SHP77 (cell line): ENCODE measurements at regions not wholly inside any gene's neighbourhood (a gene's known extent, or its start where the extent isn't known, plus 50 kb on each side); places are given as distances from the start of the nearest gene placed in this dataset.
"Not testable (repeated sequence)": the region's sequence is repeated elsewhere in the genome, so short reads cannot be mapped to it uniquely, and the experiment has no call there.

Experiments used
- DNase-seq, 2 experiments: peaks; one replicate each; lab custom pipeline; 2025; lab: John Stamatoyannopoulos, UW

DNA sequence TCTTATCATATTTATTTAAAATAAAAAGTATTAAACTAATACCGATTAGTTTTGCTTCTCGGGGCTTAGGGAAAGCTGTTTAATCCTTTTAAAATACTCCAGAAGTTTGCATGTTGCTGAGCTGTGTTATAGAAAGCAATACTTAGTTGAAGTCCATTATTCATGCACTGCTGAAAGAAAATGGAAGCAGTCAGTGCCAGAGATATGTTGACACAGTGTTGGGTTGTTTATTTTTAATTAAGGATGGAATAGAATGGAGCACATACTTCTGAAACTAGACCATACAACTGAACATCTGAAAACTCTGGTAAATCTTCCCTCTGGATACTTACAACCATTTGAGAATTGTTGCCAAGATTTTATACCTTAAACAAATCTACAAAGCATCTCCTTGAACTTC, 282.7 kb upstream of the CCDC179 start:
- DNase-seq: peak in 1 of 2 experiments; percentile 2

GRCh38 chr11:23151819-23152218, 291.5 kb upstream of the CCDC179 start:
- no peak for DNase-seq

DNA sequence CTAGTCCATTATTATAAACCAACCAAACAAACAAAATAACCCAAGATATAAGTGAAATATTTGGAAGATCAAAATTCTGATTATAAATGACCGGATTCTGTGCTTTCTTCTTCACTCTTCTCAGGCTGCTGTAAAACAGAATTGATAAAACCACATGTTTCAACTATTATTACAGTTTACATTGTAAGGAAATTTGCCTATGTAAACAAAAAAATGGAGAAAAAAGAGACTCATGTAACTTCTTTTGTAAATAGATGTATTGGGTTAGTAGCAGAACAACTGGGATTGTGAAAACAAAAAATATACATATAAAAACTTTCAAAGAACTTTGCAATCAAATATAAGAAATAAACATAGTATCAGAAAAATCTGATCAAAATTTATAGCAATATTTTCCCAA, 295.2 kb upstream of the CCDC179 start:
- DNase-seq: no peak

DNA sequence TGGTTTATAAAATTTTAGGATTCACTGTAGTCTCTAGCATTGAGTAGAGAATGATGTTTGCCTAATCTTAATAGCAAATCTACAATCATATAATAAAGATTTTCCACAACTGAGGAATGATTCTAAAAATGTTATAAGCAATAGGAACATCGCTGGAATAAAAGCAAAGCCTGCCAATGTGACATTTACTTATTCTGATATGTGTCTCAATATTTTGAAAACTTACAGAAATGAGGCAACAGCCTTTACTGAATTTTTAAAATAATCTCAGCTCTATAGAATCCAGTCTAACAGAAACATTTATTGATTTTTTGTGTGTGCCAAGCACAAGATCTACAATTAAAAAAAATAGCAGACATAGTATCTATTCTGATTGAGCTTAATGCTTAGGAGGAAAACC, 303.7 kb upstream of the CCDC179 start:
- DNase-seq: no peak

DNA sequence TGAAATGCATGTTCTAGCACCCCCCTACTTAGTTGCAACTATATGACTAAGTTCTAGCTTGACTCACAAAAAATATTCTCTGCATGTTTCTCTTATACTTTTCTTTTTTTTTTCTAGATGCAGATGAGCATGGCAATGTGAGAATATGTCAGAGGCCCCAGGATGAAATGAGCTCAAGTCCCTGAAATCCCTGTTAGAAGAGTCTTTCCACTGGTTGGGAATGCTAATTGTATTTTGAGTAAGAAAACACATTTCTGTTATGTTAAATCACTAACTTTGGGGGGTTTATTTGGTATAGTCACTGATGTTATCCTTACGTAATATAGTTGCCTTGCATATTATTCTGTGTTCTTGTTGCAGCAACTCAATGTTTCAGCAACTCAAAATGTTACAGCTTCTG, 306.1 kb upstream of the CCDC179 start:
- no peak for DNase-seq

DNA sequence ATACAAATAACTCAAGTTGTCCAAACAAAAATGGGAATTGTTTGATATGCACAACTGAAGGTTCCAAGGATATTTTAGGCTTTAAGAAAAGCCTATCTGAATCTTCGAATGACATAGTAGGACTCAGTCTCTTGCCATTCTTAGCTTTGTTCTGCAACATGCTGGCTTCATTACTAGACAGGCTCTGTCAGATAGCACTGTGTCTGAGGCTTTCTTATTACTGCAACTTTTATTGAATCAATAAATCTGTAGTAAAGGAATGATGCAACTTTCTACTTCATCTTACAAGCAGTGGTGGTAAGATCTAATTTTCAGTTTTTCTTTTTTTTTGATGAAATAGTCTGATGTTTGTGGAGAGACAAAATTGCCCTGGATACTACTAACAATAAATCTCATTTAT, 319.3 kb upstream of the CCDC179 start:
- DNase-seq: no peak

DNA sequence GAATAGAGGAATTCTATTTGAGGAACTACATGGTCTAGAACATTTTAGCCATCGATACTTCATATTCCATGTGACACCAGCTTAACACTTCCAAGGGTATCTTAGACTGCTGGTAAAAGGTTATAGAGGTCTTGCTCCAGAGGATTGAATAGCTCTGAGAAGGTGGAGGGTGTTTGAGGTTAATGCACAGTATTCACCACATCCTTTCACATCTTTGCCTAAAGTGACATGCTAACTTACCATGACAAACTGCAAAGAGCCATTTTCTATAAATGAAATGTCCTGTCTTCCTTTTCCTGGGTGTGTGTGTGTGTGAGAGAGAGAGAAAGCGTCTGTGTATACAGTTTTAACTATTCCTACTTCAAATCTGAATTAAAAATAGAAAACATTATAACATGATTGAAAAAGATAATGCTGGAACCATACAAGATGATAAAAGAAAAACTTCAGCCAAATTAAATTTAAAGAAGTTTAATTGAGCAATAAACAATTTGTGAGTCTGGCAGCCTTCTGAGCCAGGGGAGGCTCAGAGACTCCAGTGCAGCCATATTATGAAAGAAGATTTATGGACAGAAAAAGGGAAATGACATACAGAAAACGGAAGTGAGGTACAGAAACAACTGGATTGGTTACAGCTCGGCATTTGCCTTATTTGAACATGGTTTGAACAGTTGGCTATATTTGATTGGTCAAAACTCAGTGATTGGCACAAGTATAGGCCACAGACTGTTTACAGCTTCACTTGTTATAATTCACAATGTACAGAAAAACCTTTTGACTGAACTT, 320.9 kb upstream of the CCDC179 start:
- no peak for DNase-seq

GRCh38 chr11:23192256-23192655, 332.0 kb upstream of the CCDC179 start:
- DNase-seq: no peak

GRCh38 chr11:23201936-23202522, 341.8 kb upstream of the CCDC179 start:
- no peak for DNase-seq

GRCh38 chr11:23202611-23203010, 342.3 kb upstream of the CCDC179 start:
- DNase-seq: no peak

GRCh38 chr11:23205156-23205871, 345.0 kb upstream of the CCDC179 start:
- no peak for DNase-seq

DNA sequence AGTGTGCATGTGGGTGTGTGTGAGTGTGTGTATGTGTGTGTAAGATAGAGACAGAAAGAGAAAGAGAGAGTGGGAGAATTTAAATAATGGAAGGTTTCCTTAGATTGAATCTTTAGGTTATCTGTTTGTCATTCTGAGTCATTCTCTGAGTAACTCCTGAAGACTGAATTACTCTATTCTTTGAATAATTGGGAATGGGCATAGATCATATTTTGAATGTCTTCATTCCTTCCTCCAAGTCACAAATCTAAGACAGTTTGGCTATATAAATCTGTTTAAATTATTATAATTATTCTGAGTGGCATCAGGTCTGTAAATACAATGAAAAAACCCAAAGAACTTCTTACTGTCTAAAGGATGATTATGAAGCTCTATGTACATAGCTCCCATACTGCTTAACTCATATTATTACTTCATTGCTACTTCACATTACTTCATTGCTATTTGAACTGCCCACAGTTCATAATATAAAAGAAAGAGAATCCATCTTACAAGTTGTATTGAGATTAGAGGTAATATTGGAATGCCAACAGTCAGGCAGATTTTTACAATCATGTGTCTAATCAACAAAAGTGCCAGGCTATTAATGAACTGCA, 346.6 kb upstream of the CCDC179 start:
- DNase-seq: no peak

DNA sequence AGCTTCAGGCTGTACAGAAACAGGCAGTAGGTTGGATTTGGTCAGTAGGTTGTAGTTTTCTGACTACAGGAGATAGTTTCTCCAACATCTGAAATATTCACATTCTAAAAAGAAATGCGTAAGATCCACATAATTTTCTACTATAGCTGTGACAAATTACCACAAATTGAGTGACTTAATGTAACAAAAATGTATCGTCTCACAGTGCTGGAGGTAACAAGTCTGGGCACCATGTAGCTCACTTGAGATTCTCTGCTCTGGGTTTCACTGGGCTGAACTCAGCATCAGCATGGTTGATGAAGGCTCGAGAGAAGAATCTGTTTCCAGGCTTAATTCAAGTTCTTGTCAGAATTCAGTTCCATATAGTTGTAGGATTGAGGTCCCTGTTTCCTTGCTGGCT, 350.9 kb upstream of the CCDC179 start:
- no peak for DNase-seq

DNA sequence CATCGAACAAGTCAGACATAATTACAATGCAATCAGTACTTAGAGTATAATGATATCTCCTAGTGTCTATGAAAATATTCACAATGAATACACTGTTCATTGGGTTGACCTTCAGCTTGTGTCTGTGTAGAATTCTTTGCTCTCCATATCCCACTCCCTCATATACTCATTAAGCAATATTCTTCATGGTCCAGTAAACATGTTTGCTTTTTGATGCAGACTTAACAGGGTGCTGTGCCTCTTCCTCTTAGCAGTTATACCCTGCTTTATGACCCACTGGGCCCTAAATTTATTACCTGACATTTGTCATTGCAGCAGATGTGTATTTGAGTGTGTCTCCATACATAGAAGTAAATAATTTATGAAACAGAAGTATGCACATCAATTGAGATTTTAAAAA, 352.5 kb upstream of the CCDC179 start:
- DNase-seq: peak in 1 of 2 experiments; percentile 5

DNA sequence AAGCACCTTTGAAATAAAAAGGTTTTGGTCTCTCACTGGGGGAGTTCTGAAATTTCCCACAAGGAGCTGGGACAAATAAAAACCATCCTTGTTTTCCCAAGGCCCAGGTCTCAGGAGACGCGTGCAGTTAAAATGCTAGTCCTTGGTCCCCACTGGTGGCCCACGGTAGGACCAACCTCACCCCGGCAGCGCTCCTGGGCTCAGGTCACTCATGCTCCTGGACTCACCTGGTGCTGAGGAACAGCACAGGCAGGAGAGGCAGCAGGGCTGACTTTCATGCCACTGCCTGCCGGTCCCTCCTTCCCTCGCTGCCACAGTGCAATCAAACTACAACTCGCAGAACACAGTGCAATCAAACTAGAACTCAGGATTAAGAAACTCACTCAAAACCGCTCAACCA, 356.8 kb upstream of the CCDC179 start:
- no peak for DNase-seq

GRCh38 chr11:23220086-23220485, 359.8 kb upstream of the CCDC179 start:
- not testable (repeated sequence) for DNase-seq

DNA sequence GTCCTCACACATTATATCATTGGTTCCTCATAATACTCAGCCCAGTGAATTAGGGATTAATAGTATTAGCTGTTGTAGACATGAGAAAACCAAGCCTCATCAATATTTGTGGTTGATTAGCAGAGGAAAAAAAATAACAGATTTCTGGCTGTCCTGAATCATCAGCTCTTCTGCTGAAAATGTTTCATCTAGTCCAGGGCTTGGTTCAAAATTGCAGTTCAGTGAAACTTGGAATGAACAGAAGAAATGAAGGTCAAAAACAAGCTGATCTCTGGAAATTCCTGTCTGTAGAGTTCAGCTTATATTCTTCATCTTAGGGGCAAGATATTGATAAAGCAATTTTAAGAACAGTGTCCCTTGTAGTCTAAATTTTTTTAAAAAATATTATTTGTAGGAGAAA, 361.1 kb upstream of the CCDC179 start:
- no peak for DNase-seq

GRCh38 chr11:23226331-23227077, 366.2 kb upstream of the CCDC179 start:
- no peak for DNase-seq

GRCh38 chr11:23227078-23227445, 366.8 kb upstream of the CCDC179 start:
- DNase-seq: no peak

DNA sequence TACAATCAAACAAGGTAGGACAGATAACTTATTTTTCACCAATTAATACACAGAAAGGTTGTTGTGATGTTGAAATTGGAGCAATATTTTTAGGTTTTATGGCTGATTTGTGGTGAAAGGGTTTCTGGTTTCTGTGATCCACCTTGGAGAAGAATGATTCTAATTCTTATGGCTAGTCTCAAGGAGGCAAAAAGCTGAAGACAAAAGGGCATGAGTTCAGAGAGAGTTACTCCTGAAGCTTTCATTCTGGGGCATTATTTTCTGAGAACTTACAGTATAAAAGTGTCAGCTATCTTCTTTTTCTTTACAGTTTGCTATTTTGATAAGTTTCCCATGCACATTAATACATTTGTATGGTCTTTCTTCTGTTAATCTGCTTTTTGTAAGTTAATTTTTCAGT, 372.4 kb upstream of the CCDC179 start:
- DNase-seq: no peak

- DNase-seq: no peak
Measured at GRCh38 chr11:23233075-23233474, 372.8 kb upstream of the CCDC179 start.
